NT2/D1 (cell line): ENCODE measurements at regions not wholly inside any gene's neighbourhood (a gene's known extent, or its start where the extent isn't known, plus 50 kb on each side); places are given as distances from the start of the nearest gene placed in this dataset.

ENCODE experiments used
- YY1 ChIP-seq: IDR thresholded peaks from 2 replicates; pipeline ENCODE4 v1.6.1; 2011; ENCODE audit not compliant: insufficient read length, insufficient read depth
- ZNF274 ChIP-seq: IDR thresholded peaks from 2 replicates; pipeline ENCODE4 v1.6.1; 2011; ENCODE audit warnings: mild to moderate bottlenecking, low read depth, low read length

DNA sequence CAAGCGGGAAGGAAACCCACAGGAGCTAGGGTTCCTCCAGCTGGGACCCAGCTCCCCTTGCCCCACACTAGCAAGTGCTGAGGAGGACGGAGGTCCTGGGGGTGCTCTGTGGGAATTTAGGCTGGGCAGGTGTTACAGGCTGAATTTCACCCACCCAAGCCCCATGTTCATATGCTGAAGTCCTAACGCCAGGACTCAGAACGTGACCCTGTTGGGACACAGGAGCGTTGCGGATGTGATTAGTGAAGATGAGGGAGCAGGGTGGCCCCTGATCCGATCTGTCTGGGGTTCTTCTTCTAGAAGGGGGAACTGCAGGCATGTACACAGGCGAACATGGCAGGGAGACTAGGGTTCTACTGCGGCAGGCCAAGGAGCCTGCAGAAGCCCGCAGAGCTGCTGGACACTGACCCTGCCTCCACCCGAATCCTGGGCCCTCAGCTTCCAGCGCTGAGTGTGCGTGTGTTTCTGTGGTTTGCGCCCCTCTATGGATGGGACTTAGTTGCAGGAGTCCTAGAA, 103.4 kb upstream of the FGF3 start:
- TF ChIP-seq ZNF274: no peak
- no peak for TF ChIP-seq YY1
